ENCODE measurements at regions not wholly inside any gene's neighbourhood (a gene's known extent, or its start where the extent isn't known, plus 50 kb on each side); places are given as distances from the start of the nearest gene placed in this dataset.

GRCh38 chr4:121227341-121227792 is 63.2 kb upstream of the TNIP3 start:
- TF ChIP-seq CTCF (IDR thresholded peaks at IDR 0.05 in 8 of 11, conservative IDR thresholded peaks at IDR 0.05 in 3 of 11) (no peak), POLR2A (IDR thresholded peaks at IDR 0.05) (no peak)

All from spleen (tissue), 7 donors.